Stomach (tissue), 4 donors: ENCODE measurements at regions not wholly inside any gene's neighbourhood (a gene's known extent, or its start where the extent isn't known, plus 50 kb on each side); places are given as distances from the start of the nearest gene placed in this dataset.

ENCODE experiments used
- POLR2A ChIP-seq, 4 donors: fragments of 450-650 bp; IDR thresholded peaks; one replicate each; pipeline ENCODE4 v1.6.1; 2016; ENCODE audit warnings: antibody characterized with exemption in 4 of 4, control low read depth in 2 of 4, mild to moderate bottlenecking in 1 of 4, moderate library complexity in 1 of 4
- POLR2AphosphoS5 ChIP-seq, 3 donors: sonication (generic); formaldehyde crosslinking; IDR thresholded peaks; one replicate each; pipeline ENCODE4 v1.6.1; 2016; ENCODE audit warnings: antibody characterized with exemption in 3 of 3
- TF ChIP-seq, protein P1 (sequence below), 7 experiments: fragments of 450-650 bp in 4 of 7; fragments of 200-600 bp in 3 of 7; sonication (generic) in 3 of 7; IDR thresholded peaks; one replicate each; pipeline ENCODE4 v1.5.1; 2016 to 2019; ENCODE audit warnings: antibody characterized with exemption in 7 of 7, control low read depth in 2 of 7, mild to moderate bottlenecking in 1 of 7

DNA sequence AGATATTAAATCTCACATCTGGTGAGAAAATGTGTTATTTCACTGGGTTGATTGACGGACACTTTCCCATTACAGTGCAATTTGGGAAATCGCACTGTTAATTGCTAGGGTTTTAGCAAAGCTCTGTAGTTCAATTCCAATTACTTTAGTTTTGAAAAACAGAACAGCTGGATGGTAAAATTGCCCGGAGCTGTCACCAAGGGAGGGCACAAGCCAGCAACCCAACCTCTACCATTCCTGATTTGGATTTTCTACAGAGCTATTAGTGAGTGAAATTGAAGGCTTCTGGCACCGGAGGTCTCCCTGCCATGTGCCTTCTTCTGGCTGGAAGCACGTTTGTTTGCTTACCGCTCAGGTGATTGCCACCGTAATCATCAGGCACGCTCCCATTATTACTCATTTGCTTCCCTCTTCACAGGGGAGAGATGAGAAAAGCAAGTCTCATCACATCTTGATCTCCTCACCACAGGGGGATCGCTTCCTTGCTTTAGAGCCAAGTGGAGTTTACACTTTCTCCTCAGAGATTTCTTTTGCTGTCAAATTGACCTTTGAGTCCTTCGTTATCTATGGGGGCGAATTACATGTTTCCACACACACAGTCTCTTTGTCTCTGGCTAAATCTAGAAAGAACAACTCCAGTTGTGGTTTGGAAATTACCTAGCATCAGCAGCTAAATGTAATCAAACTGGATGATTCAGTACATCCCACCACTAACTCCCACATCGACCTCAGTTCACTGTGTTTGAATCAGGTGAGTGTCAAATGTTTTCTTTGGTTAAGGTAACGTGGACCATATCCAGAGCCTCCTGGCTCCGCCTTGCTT lies 421.7 kb upstream of the GOLIM4 start:
- TF ChIP-seq, protein P1, sequence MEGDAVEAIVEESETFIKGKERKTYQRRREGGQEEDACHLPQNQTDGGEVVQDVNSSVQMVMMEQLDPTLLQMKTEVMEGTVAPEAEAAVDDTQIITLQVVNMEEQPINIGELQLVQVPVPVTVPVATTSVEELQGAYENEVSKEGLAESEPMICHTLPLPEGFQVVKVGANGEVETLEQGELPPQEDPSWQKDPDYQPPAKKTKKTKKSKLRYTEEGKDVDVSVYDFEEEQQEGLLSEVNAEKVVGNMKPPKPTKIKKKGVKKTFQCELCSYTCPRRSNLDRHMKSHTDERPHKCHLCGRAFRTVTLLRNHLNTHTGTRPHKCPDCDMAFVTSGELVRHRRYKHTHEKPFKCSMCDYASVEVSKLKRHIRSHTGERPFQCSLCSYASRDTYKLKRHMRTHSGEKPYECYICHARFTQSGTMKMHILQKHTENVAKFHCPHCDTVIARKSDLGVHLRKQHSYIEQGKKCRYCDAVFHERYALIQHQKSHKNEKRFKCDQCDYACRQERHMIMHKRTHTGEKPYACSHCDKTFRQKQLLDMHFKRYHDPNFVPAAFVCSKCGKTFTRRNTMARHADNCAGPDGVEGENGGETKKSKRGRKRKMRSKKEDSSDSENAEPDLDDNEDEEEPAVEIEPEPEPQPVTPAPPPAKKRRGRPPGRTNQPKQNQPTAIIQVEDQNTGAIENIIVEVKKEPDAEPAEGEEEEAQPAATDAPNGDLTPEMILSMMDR (IDR thresholded peaks at IDR 0.05) = no peak
- TF ChIP-seq POLR2A (IDR thresholded peaks at IDR 0.05) = no peak
- TF ChIP-seq POLR2AphosphoS5 (IDR thresholded peaks at IDR 0.05) = peak in 1 of 3 donors; percentile 13
